ENCODE measurements at regions not wholly inside any gene's neighbourhood (a gene's known extent, or its start where the extent isn't known, plus 50 kb on each side); places are given as distances from the start of the nearest gene placed in this dataset.

DNA sequence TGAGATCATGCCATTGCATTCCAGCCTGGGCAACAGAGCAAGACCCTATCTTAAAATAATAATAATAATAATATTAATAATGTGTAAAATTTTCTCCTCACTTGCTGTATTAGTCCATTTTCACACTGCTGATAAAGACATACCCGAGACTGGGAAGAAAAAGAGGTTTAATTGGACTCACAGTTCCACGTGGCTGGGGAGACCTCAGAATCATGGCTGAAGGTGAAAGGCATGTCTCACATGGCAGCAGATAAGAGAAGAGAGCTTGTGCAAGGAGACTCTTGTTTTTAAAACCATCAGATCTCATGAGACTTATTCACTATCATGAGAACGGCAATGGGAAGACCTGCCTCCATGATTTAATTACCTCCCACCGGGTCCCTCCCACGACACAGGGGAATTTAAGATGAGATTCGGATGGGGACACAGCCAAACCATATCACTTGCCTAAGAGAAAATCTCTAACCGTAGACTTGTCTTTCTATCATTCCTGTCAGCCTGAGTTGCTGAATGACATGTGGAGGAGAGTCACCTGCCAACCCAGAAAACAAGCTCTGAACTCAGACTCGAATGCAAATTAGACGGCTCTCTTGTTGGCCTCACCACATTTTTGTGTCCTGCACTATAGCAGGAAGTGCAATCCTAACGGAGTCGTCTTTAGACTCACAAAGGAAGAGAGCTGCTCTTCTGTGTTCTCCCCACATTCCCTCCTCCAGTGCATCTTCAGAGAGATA lies 51.9 kb upstream of the DCTD start (continued):
- TF ChIP-seq, protein P1, sequence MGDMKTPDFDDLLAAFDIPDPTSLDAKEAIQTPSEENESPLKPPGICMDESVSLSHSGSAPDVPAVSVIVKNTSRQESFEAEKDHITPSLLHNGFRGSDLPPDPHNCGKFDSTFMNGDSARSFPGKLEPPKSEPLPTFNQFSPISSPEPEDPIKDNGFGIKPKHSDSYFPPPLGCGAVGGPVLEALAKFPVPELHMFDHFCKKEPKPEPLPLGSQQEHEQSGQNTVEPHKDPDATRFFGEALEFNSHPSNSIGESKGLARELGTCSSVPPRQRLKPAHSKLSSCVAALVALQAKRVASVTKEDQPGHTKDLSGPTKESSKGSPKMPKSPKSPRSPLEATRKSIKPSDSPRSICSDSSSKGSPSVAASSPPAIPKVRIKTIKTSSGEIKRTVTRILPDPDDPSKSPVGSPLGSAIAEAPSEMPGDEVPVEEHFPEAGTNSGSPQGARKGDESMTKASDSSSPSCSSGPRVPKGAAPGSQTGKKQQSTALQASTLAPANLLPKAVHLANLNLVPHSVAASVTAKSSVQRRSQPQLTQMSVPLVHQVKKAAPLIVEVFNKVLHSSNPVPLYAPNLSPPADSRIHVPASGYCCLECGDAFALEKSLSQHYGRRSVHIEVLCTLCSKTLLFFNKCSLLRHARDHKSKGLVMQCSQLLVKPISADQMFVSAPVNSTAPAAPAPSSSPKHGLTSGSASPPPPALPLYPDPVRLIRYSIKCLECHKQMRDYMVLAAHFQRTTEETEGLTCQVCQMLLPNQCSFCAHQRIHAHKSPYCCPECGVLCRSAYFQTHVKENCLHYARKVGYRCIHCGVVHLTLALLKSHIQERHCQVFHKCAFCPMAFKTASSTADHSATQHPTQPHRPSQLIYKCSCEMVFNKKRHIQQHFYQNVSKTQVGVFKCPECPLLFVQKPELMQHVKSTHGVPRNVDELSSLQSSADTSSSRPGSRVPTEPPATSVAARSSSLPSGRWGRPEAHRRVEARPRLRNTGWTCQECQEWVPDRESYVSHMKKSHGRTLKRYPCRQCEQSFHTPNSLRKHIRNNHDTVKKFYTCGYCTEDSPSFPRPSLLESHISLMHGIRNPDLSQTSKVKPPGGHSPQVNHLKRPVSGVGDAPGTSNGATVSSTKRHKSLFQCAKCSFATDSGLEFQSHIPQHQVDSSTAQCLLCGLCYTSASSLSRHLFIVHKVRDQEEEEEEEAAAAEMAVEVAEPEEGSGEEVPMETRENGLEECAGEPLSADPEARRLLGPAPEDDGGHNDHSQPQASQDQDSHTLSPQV (IDR thresholded peaks at IDR 0.05), result peak; percentile 24; the same call in 1 of the 2 replicates
- TF ChIP-seq, protein P2, sequence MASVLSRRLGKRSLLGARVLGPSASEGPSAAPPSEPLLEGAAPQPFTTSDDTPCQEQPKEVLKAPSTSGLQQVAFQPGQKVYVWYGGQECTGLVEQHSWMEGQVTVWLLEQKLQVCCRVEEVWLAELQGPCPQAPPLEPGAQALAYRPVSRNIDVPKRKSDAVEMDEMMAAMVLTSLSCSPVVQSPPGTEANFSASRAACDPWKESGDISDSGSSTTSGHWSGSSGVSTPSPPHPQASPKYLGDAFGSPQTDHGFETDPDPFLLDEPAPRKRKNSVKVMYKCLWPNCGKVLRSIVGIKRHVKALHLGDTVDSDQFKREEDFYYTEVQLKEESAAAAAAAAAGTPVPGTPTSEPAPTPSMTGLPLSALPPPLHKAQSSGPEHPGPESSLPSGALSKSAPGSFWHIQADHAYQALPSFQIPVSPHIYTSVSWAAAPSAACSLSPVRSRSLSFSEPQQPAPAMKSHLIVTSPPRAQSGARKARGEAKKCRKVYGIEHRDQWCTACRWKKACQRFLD (CRISPR knock-in tag; IDR thresholded peaks at IDR 0.05), result 0 out of 2 replicates have a peak, but pooled peaks have one; percentile 9
- TF ChIP-seq ZNF830 (CRISPR knock-in tag; IDR thresholded peaks at IDR 0.05) (no peak), TCF3 (CRISPR knock-in tag; IDR thresholded peaks at IDR 0.05) (0 out of 2 replicates have a peak, but pooled peaks have one; percentile 23), SNRNP70 (optimal IDR thresholded peaks at IDR 0.05; ENCODE audit: low read depth, low read length) (no peak), RBM15 (IDR thresholded peaks at IDR 0.05; ENCODE audit: insufficient read depth, low read length) (no peak), CTBP1 (IDR thresholded peaks at IDR 0.05; ENCODE audit: borderline replicate concordance) (peak; percentile 48; the same call in 1 of the 2 replicates), CBFA2T2 (conservative IDR thresholded peaks at IDR 0.05) (no peak; the same call in 1 of the 2 replicates), MAFG (tag; conservative IDR thresholded peaks at IDR 0.05) (no peak)
- TF ChIP-seq, protein P3, sequence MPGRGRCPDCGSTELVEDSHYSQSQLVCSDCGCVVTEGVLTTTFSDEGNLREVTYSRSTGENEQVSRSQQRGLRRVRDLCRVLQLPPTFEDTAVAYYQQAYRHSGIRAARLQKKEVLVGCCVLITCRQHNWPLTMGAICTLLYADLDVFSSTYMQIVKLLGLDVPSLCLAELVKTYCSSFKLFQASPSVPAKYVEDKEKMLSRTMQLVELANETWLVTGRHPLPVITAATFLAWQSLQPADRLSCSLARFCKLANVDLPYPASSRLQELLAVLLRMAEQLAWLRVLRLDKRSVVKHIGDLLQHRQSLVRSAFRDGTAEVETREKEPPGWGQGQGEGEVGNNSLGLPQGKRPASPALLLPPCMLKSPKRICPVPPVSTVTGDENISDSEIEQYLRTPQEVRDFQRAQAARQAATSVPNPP (IDR thresholded peaks at IDR 0.05; ENCODE audit: borderline replicate concordance, insufficient read depth, insufficient read length), result no peak
- TF ChIP-seq, protein P4, sequence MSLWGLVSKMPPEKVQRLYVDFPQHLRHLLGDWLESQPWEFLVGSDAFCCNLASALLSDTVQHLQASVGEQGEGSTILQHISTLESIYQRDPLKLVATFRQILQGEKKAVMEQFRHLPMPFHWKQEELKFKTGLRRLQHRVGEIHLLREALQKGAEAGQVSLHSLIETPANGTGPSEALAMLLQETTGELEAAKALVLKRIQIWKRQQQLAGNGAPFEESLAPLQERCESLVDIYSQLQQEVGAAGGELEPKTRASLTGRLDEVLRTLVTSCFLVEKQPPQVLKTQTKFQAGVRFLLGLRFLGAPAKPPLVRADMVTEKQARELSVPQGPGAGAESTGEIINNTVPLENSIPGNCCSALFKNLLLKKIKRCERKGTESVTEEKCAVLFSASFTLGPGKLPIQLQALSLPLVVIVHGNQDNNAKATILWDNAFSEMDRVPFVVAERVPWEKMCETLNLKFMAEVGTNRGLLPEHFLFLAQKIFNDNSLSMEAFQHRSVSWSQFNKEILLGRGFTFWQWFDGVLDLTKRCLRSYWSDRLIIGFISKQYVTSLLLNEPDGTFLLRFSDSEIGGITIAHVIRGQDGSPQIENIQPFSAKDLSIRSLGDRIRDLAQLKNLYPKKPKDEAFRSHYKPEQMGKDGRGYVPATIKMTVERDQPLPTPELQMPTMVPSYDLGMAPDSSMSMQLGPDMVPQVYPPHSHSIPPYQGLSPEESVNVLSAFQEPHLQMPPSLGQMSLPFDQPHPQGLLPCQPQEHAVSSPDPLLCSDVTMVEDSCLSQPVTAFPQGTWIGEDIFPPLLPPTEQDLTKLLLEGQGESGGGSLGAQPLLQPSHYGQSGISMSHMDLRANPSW (CRISPR knock-in tag; IDR thresholded peaks at IDR 0.05), result no peak
- TF ChIP-seq, protein P5, sequence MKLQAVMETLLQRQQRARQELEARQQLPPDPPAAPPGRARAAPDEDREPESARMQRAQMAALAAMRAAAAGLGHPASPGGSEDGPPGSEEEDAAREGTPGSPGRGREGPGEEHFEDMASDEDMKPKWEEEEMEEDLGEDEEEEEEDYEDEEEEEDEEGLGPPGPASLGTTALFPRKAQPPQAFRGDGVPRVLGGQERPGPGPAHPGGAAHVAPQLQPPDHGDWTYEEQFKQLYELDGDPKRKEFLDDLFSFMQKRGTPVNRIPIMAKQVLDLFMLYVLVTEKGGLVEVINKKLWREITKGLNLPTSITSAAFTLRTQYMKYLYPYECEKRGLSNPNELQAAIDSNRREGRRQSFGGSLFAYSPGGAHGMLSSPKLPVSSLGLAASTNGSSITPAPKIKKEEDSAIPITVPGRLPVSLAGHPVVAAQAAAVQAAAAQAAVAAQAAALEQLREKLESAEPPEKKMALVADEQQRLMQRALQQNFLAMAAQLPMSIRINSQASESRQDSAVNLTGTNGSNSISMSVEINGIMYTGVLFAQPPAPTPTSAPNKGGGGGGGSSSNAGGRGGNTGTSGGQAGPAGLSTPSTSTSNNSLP (IDR thresholded peaks at IDR 0.05; ENCODE audit: borderline replicate concordance, low read depth, low read length), result no peak
- TF ChIP-seq, protein P6, sequence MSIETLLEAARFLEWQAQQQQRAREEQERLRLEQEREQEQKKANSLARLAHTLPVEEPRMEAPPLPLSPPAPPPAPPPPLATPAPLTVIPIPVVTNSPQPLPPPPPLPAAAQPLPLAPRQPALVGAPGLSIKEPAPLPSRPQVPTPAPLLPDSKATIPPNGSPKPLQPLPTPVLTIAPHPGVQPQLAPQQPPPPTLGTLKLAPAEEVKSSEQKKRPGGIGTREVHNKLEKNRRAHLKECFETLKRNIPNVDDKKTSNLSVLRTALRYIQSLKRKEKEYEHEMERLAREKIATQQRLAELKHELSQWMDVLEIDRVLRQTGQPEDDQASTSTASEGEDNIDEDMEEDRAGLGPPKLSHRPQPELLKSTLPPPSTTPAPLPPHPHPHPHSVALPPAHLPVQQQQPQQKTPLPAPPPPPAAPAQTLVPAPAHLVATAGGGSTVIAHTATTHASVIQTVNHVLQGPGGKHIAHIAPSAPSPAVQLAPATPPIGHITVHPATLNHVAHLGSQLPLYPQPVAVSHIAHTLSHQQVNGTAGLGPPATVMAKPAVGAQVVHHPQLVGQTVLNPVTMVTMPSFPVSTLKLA (conservative IDR thresholded peaks at IDR 0.05), result peak in 1 of 2 experiments; percentile 39; a peak in 2 of 4 replicates

Data from K562 (cell line).